HTR-8/SVneo (cell line): ENCODE measurements at regions not wholly inside any gene's neighbourhood (a gene's known extent, or its start where the extent isn't known, plus 50 kb on each side); places are given as distances from the start of the nearest gene placed in this dataset.

ENCODE experiments used
- DNase-seq: peaks from one replicate; pipeline ENCODE4 v3.0.0; 2011; ENCODE audit warnings: low spot score, mixed read lengths; ENCODE audit not compliant: insufficient read length
- FAIRE-seq: peaks from 2 replicates; lab custom pipeline; 2011; peaks lifted over from hg19 to GRCh38; lab: Jason Lieb, UNC

DNA sequence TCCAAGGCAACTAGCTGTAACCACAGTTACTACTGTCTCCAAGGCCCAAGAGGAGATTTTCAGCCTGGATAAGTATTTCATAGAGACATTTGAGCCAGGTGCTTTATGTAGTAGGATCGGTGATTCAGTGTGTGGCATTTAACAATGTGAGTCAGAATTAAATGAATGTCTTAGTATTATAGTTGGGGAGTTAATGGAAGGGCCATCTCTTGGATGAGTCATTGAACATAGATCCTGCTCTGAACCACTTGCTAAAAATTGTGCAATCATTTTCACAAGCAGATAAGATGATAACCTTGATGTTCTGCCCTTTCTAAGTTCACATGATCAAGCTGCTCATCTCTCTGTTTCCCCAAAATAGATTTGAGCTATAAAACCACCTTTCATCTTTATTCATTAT is 668.9 kb upstream of the CITED2 start:
- DNase-seq (peak; percentile 57), FAIRE-seq (peak; percentile 60)

DNA sequence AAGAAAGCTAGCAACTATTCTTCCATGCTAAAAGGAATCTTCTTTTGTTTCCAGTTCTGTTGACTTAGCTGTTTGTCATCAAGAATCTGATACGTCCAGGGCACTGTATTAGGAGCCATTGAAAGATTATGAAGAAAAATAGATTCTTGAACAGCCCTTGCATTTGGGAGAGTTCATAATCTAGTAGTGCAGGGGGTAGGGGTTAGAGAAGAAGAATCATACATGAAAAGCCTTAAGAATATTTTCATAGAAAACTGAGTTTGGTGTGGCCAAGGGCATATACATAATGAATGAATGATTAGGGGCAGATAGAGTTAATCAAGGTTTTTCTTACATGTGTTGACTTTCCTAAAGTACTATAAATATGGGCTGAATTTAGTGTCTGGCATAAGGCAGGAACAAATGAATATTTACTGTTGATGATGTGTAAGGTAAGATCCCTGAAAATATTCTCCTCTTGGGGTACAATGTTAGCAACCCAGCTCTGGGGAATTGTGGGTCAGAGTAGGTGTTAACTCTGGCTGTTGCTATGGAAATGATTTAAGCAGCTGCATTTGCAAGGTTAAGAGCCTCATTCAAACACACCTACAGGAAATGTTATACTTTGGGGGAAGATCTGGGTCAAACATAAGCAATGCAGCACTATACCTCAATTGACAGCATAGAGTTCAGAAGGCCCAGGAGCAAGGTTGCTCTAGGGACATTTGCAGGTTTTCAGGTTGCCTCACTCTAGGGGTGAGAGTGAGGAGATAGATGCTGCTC is 667.3 kb upstream of the CITED2 start:
- FAIRE-seq = no peak
- DNase-seq = no peak

DNA sequence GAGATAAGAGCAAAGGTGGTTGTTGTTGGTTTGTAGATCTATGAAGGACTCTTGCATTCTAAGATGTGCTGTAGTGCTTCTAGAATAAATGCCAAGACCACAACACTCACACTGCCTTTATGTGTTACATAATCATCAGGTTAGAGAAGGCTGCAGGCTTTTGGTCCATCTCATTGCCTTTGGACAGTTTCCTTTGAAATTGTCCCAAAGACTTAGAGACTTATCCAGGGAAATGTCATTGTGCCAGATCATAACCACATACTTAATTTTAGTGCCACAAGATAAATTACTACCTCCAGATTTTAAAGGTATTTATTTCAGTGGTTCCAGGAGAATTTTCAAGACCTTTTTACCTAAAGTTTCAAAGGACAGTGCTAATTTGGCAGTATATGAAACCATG is 666.6 kb upstream of the CITED2 start:
- FAIRE-seq (no peak), DNase-seq (no peak)

DNA sequence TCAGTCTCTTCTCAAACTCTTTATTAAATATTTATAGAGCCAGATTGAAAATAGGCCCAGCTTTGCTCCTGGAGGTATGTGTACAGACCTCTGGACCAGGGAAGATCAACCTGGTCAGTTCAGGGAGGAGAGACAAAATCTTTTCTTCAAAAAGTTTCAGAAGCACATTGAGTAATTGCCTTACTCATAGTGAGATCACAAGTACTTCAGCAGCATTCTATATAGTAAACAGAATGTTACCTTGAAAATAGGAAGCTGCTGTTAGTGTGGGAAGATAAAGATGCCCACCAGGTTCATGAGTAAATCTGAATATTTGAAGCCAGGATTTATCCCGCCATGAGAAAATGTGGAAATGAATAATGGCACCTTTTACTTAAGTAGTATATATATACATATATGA is 665.9 kb upstream of the CITED2 start:
- no peak for FAIRE-seq
- no peak for DNase-seq

DNA sequence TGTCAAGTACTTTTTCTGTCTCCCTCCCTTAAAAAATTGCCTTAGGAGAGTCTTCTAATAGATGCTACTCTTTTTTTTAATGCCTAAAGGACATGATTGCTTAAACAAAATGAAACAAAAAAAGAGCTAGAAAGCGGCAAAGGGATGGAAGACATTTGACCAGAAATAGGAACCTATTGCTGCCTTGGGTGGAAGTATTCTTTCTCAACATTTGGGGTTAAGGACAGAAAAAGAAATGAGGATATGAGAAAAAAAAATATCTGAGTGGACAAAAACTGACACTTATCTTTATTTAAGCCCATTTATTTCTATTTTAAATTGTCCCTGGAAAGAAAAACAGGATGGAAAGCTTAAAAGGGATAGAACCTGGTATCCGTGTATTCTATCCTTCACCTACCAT is 664.9 kb upstream of the CITED2 start:
- no peak for FAIRE-seq
- no peak for DNase-seq

DNA sequence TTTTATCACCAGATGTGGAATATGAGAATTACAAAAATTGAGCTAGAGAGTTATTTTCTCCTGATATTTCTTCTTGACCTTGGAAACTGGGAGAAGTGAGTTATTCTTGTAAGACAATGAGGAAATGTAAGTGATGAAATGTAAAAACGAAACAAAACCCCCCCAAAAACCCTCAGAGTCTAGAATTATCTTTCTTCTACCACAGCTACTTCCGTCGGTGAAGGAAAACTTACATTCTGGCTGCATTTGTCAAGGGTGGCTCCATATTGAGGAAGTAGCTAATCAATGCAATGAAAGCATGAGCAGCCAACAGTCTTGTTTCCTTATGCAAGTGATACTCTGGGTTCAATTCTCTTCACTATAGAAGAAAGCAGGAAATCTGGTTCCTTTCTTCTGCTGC is 661.7 kb upstream of the CITED2 start:
- DNase-seq (no peak), FAIRE-seq (no peak)

DNA sequence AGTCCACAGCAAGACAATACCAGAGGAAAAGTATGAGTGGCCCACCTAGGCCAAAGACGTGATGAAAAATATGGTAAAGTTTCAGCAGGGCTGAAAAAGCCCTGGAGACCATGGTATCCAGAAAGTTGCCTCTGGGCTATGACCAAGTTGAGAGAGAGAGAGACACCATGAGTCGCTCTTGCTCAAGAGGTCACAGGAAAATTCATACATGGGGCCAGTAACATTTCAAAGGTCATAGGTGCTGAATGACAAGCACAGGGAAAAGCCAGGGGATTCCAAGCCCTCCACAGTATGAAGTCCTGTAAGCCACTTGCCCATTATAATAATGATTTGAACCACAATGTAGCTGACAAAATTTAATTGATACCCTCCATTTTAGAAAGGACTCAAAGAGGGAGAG is 657.7 kb upstream of the CITED2 start:
- no peak for FAIRE-seq
- no peak for DNase-seq

DNA sequence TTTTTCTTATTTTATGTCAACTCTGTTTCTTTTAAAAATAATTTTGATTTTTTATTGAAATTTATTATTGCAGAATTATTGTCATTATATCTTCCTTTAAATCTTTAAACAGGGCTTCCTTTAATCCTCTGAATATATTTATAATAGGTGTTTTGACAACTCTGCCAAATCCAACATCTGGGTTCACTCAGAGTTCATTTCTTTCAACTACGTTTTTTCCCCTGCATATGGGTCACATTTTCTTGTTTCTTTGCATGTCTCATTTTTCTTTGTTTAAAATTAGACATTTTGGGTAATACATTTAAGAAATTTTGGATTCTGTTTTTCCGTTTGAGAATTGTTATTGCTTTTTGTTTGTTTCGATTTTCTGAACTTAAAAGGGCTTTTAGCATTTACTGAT is 655.1 kb upstream of the CITED2 start:
- no peak for DNase-seq
- FAIRE-seq = no peak

DNA sequence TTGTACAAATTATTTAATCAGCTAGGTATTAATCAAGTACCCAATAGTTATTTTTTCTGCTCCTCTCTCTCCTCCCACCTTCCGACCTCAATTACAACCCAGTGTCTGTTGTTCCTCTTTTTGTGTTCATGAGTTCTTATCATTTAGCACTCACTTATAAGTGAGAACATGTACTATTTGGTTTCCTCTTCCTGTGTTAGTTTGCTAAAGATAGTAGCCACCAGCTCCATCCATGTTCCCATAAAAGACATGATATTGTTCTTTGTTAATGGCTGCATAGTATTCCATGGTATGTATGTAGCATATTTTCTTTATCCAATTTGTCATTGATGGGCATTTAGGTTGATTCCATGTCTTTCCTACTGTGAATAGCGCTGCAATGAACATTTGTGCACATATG is 652.8 kb upstream of the CITED2 start:
- DNase-seq (no peak), FAIRE-seq (no peak)

DNA sequence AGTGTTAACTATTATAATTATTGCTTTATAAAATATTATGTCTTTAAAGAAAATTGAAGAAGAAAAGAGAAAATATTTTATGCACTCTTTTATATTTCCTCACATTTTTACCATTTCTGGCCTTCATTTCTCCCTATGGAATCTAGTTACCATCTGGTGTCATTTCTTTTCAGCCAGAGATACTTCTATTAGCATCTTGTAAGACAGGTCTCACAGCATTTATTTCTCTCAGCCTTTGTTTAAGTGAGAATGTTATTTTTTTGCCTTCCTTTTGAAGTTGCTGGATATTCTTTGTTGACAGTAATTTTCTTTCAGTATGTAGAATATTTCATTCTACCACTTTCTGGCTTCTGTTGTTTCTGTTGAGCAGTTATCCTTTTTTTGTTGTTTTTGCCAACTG is 652.1 kb upstream of the CITED2 start:
- DNase-seq = no peak
- no peak for FAIRE-seq

DNA sequence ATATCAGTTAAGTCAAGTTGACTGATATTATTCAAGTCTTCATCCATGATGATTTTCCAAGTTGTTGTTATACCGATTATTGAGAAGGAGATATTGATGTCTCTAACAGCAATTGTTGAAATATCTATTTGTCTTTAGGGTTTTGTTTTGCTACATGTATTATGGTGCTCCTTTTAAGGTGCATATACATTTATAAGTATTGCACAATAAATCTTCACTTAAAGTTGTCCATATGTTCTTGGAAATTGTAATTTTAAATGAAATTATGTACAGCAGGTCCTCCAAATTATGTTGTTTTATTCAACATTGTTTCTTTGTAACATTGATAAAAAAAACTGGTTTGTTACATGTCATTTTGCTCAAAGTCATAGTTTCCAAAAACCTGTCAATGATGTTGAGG is 650.7 kb upstream of the CITED2 start:
- FAIRE-seq (no peak), DNase-seq (no peak)

DNA sequence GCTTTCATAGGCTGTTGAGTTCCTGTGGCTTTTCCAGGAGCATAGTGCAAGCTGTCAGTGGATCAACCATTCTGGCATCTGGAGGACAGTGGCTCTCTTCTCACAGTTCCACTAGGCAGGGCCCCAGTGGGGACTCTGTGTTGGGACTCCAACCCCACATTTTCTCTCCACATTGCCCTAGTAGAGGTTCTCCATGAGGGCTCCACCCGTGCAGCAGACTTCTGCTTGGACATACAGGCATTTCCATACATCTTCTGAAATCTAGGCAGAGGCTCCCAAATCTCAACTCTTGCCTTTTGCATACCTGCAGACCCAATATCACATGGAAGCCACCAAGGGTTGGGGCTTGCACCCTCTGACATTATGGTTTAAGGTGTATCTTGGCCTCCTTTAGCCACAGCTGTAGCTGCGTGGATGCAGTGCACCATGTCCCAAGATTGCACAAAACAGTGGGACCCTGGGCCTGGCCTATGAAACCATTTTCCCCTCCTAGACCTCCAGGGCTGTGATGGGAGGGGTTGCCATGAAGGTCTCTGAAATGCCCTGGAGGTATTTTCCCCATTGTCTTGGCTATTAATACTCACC is 645.9 kb upstream of the CITED2 start:
- no peak for FAIRE-seq
- no peak for DNase-seq

DNA sequence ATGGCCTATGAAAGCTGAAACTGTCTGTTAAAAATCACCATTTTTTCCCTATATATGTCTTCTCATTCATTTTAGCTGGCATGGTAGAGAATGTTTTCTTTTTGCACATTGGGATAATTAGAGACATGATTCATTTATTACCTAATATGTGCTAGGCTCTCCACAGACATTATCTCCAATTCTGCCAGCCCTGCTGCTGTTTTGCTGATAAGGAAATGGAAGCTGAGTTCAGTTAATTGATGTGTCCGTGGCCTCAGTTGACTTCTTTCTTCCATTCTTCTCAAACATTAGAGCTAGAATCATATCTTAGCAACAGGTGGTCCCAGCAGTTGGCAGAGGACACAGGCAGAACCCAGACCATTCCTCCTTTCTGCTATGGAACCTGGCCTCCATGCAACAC is 644.1 kb upstream of the CITED2 start:
- no peak for FAIRE-seq
- no peak for DNase-seq

DNA sequence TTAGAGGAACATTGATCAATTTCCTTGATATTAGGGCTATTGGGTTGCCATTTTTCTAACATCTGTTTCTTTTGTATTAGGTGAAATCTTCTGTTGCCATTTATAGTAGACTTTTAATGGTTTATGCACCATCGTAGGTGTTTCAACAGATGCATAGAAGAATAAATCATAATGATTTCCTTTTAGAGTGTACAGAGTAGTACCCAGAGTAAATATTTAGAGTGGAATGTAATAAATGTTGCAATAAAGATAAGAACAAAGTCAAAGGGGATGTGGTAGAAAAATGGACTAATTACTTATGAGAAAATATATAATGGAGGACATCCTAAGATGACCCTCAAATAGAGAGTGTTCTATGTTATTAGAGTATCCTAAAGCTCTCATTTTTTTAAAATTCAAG is 643.0 kb upstream of the CITED2 start:
- DNase-seq (no peak), FAIRE-seq (no peak)

DNA sequence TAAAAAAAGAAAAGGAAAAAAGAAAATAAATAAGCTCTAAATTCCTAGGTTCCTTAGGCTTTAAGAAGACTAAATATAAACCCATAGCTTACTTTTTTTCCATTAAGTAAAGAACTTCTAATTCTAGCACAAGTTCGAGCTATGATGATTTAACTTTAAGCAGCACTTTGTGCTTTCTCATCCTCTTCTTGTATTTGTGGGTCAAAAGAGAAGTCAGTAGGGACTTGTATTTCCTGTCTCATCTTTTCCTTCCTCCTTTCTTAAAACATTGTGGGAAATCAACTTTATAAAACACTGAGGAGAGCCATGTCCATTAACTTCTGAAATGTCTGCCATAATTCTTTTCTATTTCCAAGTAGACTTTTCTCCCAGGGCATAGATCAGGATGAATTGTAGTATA is 637.7 kb upstream of the CITED2 start:
- DNase-seq (no peak), FAIRE-seq (no peak)

DNA sequence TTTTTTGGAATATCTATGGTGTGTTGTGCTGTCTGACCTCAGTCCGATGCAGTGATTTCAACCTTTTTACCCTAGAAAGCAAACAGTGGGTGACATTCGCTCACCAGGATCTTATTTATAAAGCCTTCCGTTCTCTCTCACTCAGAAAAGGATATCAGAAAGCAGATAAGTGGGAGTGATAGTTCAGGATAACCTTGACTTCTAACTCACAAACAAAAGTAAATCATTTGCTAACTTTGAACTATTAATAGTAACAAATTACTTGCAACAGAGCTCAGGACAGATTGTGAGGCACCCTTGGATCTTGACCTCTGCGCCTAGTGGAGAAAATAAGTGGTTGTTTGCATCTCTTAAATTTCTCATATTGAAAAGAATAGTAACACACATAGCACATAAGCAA is 637.1 kb upstream of the CITED2 start:
- FAIRE-seq (no peak), DNase-seq (no peak)

DNA sequence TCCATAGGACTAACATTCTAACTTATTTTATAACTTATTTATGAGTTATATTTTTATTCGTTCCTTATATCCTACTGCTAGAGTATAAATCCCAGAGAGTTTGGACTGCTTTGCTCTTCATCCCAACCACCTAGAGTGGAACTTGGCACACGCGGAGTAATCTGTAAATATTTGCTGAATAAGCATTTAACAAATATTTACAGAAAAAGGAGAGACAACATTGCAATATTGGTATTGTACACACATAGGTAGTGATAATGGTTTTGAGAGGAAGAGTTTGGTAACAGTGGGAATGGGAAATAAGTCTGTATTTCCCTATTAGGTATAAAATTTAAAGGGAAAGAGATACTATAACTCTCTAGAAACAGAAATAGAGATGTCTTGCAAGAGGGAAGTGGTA is 634.8 kb upstream of the CITED2 start:
- FAIRE-seq (no peak), DNase-seq (no peak)

DNA sequence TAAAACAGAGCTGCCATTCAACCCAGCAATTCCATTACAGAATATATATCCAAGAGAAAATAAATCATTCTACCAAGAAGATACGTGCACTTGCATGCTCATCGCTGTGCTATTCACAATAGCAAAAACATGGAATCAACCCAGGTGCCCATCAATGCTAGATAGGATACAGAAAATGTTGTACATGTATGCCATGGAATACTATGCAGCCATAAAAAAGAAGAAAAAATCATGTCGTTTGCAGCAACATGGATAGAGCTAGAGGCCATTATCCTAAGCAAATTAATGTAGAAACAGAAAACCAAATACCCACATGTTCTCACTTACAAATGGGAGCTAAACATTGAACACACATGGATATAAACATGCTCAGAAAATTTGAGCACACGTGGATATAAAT is 633.1 kb upstream of the CITED2 start:
- DNase-seq (no peak), FAIRE-seq (no peak)

DNA sequence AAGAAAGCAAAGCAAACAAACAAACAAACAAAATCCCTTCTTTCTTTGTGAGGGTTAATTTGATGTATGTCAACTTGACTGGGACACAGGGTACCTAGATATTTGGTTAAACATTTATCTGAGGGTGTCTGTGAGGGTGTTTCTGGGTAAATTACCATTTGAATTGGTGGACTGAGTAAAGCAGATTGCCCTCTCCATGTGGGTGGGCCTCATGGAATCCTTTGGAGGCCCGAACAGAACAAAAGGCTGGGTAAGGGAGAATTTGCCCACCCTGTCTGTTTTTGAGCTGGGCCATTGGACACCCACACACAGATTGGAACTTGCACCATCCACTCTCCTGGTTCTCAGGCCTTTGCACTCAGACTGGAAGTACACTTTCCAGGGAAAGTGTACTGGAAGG is 628.8 kb upstream of the CITED2 start:
- no peak for DNase-seq

DNA sequence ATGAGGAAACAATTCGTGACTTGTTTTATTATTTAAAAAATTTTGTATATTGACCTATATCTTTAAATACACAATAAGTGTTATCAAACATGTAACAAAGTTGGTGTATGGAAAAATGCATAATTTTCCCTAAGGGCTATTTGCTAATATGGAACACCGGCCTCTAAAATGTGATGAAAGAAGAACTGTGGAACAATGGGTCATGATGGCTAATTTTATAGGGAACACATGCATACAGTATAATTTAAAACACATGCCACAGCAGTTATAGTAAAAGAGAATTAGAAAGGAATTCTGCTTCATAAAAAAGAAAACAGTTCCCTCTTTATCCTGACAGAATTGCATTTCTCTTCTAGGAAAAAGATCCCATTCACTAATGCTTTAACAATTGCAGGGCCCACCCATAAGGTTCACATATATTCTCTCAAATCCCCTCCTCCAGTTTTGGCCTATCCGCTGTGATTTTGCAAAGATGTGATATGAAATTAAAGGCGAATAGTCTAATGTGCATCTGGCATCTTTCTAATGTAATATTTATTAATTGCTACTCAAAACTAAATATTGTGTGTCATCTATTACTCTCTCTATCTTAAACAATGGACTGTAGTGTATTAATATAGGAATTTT is 628.1 kb upstream of the CITED2 start:
- no peak for FAIRE-seq

More for the DNA sequence above, 628.8 kb upstream of the CITED2 start:
- FAIRE-seq = no peak

DNA sequence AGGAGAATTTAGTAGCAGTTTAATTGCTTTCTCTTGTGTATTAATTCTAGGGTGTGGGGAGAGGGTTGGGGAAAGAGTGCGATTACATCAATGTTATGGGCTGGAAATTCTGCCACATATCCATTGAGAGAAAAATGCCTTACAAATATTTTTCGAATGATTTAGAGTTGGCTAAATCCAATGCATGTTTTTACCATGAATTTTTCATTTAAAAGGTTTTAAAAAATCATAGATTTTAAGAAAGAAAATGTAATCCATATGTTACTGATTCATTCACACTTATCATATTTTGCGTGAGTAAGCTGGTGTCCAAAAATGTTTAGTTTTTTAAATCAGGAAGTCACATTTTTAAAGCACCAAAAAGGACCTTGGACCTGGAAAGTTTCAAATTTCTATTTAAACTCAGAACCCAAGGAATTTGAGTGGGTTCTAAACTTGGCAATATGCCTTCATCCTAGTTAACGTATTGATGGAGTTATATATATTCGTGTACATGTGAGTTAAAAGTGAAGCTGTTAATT is 627.4 kb upstream of the CITED2 start:
- no peak for FAIRE-seq
- no peak for DNase-seq

More for the DNA sequence above, 628.1 kb upstream of the CITED2 start:
- DNase-seq = no peak

DNA sequence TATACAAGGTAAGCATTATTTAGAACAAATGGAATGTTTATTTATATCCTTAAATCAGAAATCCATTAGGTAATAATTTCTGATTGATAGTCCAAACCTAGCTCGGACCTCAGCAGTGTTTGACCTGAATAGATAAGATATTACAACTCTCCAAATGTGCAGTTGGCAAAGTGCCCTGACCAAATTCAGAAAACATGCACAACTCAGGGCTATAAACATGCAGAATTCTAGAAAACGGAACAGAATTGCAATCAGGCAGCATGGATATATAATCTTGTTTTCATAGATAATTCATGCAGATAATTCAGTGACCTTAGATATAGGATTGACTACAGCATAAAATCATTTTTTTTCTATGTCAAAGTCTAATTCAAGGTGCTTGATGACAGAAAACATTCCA is 626.6 kb upstream of the CITED2 start:
- DNase-seq (no peak), FAIRE-seq (no peak)
